Esophagus squamous epithelium (tissue), 4 donors: ENCODE measurements at regions not wholly inside any gene's neighbourhood (a gene's known extent, or its start where the extent isn't known, plus 50 kb on each side); places are given as distances from the start of the nearest gene placed in this dataset.

Source experiments
- POLR2A ChIP-seq, 4 donors: fragments of 450-650 bp; IDR thresholded peaks; one replicate each; pipeline ENCODE4 v1.6.1; 2017; ENCODE audit warnings: antibody characterized with exemption in 4 of 4, mild to moderate bottlenecking in 4 of 4, moderate library complexity in 3 of 4
- TF ChIP-seq, protein P1 (sequence below), 6 experiments: fragments of 450-650 bp in 4 of 6; fragments of 200-600 bp in 2 of 6; sonication (generic) in 2 of 6; IDR thresholded peaks; one replicate each; pipeline ENCODE4 v1.5.1; 2016 to 2019; ENCODE audit warnings: antibody characterized with exemption in 6 of 6, mild to moderate bottlenecking in 4 of 6, moderate library complexity in 4 of 6

DNA sequence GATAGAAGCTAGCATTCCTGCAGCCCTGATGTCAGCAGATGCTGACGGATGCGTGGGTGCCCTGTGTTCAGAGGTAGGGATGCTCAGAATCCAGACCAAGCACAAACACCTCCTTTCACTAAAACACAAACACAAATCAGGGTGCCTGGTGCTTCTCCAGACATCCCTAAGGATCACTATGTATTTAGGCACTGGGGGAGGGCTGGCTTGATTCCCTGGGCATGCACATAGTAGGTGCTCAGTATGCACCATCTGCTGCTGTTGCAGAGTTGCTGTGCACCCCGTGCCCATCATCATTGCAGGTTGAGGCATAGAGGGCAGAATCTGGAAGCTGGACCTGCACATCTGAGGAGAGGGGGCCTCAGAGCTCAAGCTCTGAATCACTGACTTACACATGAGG, 114.8 kb downstream of the PHETA1 start:
- TF ChIP-seq, protein P1, sequence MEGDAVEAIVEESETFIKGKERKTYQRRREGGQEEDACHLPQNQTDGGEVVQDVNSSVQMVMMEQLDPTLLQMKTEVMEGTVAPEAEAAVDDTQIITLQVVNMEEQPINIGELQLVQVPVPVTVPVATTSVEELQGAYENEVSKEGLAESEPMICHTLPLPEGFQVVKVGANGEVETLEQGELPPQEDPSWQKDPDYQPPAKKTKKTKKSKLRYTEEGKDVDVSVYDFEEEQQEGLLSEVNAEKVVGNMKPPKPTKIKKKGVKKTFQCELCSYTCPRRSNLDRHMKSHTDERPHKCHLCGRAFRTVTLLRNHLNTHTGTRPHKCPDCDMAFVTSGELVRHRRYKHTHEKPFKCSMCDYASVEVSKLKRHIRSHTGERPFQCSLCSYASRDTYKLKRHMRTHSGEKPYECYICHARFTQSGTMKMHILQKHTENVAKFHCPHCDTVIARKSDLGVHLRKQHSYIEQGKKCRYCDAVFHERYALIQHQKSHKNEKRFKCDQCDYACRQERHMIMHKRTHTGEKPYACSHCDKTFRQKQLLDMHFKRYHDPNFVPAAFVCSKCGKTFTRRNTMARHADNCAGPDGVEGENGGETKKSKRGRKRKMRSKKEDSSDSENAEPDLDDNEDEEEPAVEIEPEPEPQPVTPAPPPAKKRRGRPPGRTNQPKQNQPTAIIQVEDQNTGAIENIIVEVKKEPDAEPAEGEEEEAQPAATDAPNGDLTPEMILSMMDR (IDR thresholded peaks at IDR 0.05) = no peak
- TF ChIP-seq POLR2A (IDR thresholded peaks at IDR 0.05) = no peak
